Heart left ventricle (tissue), 13 donors: ENCODE measurements at regions not wholly inside any gene's neighbourhood (a gene's known extent, or its start where the extent isn't known, plus 50 kb on each side); places are given as distances from the start of the nearest gene placed in this dataset.

Experiments
- POLR2A ChIP-seq, 2 donors: fragments of 450-650 bp; IDR thresholded peaks; one replicate each; pipeline ENCODE4 v1.6.1; 2017; ENCODE audit warnings: antibody characterized with exemption in 2 of 2, mild to moderate bottlenecking in 2 of 2, moderate library complexity in 2 of 2
- TF ChIP-seq, protein P1 (sequence below), 12 donors: fragments of 200-600 bp; sonication (generic) in 4 of 12; IDR thresholded peaks; one replicate each; pipeline versions ENCODE4 v1.5.0 to v1.8.0; 2018 to 2022; ENCODE audit warnings: antibody characterized with exemption in 12 of 12, mild to moderate bottlenecking in 5 of 12
- donor health status: ischemic (EF 13 %, LVEDD 7.1; RV severe dilation, severe dysfunction).
- donor health status: DM: no; HTN: yes; CAD: no.
- donor health status: DM: no; HTN: no; CAD: no.
- donor health status: ischemic (EF 25% LVEDD 6.9; RV normal size, moderate dysfunction).
- donor health status: ischemic (EF 25% LVEDD 5.7; RV mildly dilated, moderate dysfunction).
- donor health status: ischemic (EF 35%, LVEDD 5.7; RV mildly dilated, moderate dysfunction).
- donor health status: nonischemic (EF 11% LVEDD 7.7; RV severe dilation, severe dysfunction).
- donor health status: DM: yes; HTN: yes; CAD: no.
- donor health status: PGD.
- donor health status: ischemic (EF 29% LVEDD 5.4; RV normal size, mild dysfunction).
- donor health status: nonischemic (EF 23%, LVEDD 6.1; RV moderate dilation, normal function).

GRCh38 chr4:62130637-62131036 is 930.5 kb downstream of the ADGRL3 start:
- TF ChIP-seq, protein P1, sequence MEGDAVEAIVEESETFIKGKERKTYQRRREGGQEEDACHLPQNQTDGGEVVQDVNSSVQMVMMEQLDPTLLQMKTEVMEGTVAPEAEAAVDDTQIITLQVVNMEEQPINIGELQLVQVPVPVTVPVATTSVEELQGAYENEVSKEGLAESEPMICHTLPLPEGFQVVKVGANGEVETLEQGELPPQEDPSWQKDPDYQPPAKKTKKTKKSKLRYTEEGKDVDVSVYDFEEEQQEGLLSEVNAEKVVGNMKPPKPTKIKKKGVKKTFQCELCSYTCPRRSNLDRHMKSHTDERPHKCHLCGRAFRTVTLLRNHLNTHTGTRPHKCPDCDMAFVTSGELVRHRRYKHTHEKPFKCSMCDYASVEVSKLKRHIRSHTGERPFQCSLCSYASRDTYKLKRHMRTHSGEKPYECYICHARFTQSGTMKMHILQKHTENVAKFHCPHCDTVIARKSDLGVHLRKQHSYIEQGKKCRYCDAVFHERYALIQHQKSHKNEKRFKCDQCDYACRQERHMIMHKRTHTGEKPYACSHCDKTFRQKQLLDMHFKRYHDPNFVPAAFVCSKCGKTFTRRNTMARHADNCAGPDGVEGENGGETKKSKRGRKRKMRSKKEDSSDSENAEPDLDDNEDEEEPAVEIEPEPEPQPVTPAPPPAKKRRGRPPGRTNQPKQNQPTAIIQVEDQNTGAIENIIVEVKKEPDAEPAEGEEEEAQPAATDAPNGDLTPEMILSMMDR (IDR thresholded peaks at IDR 0.05): no peak
- no peak for TF ChIP-seq POLR2A (IDR thresholded peaks at IDR 0.05)
